DND-41 (cell line): ENCODE measurements at regions not wholly inside any gene's neighbourhood (a gene's known extent, or its start where the extent isn't known, plus 50 kb on each side); places are given as distances from the start of the nearest gene placed in this dataset.

Experiments used
- ATAC-seq: fragments of 200-7000 bp; cut with Tn5 transposase; 3 replicates; pipeline ENCODE4 v1.9.1; 2021; ENCODE audit warnings: low read depth; ENCODE audit not compliant: insufficient read depth
- DNase-seq: peaks from one replicate; pipeline ENCODE4 v3.0.0-alpha.2; 2020
- H2AFZ ChIP-seq: 2 replicates; pipeline ENCODE4 v1.6.0; 2012; ENCODE audit warnings: low read depth, low read length
- H3K27ac ChIP-seq: 2 replicates; pipeline ENCODE4 v1.5.1; 2012; ENCODE audit warnings: low read length, inconsistent platforms
- H3K27me3 ChIP-seq: fragments of 200-600 bp; sonication (generic); 2 replicates; pipeline ENCODE4 v1.6.0; 2012; ENCODE audit warnings: low read length, mild to moderate bottlenecking, inconsistent platforms; ENCODE audit not compliant: insufficient read depth, poor library complexity
- H3K36me3 ChIP-seq: 2 replicates; pipeline ENCODE4 v1.5.1; 2012; ENCODE audit warnings: low read length, inconsistent platforms; ENCODE audit not compliant: insufficient read depth
- H3K4me1 ChIP-seq: 2 replicates; pipeline ENCODE4 v1.5.1; 2012; ENCODE audit warnings: mild to moderate bottlenecking, low read length; ENCODE audit not compliant: insufficient read depth
- H3K4me2 ChIP-seq: 2 replicates; pipeline ENCODE4 v1.6.0; 2012; ENCODE audit warnings: mild to moderate bottlenecking, moderate library complexity, low read length, inconsistent platforms; ENCODE audit not compliant: insufficient read depth
- H3K4me3 ChIP-seq, 2 experiments: fragments of 200-600 bp in 1 of 2; shearing (Covaris generic) in 1 of 2; 2 replicates each; pipeline ENCODE4 v1.5.1; 2012 to 2016; ENCODE audit warnings: inconsistent platforms in 2 of 2, low read length in 2 of 2, mild to moderate bottlenecking in 2 of 2, low read depth in 1 of 2, moderate library complexity in 1 of 2
- H3K79me2 ChIP-seq: 2 replicates; pipeline ENCODE4 v1.6.0; 2012; ENCODE audit warnings: low read length, inconsistent platforms; ENCODE audit not compliant: insufficient read depth
- H3K9ac ChIP-seq: 2 replicates; pipeline ENCODE4 v1.6.0; 2012; ENCODE audit warnings: low read depth, mild to moderate bottlenecking, inconsistent platforms, low read length, moderate library complexity
- H3K9me3 ChIP-seq: 2 replicates; pipeline ENCODE4 v1.5.1; 2012; ENCODE audit warnings: low read length, moderate library complexity, mild to moderate bottlenecking, inconsistent platforms; ENCODE audit not compliant: insufficient read depth, severe bottlenecking
- H4K20me1 ChIP-seq: 2 replicates; pipeline ENCODE4 v1.6.0; 2012; ENCODE audit warnings: low read length; ENCODE audit not compliant: insufficient read depth
- EZH2 ChIP-seq: IDR thresholded peaks from 3 replicates; pipeline ENCODE4 v1.6.1; 2012; ENCODE audit warnings: borderline replicate concordance, low read depth, mild to moderate bottlenecking, moderate library complexity, low read length, inconsistent platforms; ENCODE audit not compliant: severe bottlenecking
- TF ChIP-seq, protein P1 (sequence below): IDR thresholded peaks from 2 replicates; pipeline ENCODE4 v1.5.1; 2012; ENCODE audit warnings: borderline replicate concordance, low read length, moderate library complexity, mild to moderate bottlenecking; ENCODE audit not compliant: poor library complexity, severe bottlenecking; ENCODE audit errors: extremely low read depth

GRCh38 chr4:18636001-18636585 lies 614.5 kb upstream of the LCORL start:
- Histone ChIP-seq H3K27me3 (no peaks in the 10 kb centered on the region), H4K20me1 (no peaks in the 10 kb centered on the region), H3K36me3 (no peaks in the 10 kb centered on the region), H2AFZ (no peak overlapping the region), H3K9ac (no peak overlapping the region), H3K4me3 (no peak overlapping the region), H3K9me3 (no peaks in the 10 kb centered on the region), H3K4me2 (no peak overlapping the region), H3K79me2 (no peaks in the 10 kb centered on the region), H3K27ac (no peak overlapping the region), H3K4me1 (no peaks in the 10 kb centered on the region)
- ATAC-seq (no peak), DNase-seq (no peak)
- TF ChIP-seq, protein P1, sequence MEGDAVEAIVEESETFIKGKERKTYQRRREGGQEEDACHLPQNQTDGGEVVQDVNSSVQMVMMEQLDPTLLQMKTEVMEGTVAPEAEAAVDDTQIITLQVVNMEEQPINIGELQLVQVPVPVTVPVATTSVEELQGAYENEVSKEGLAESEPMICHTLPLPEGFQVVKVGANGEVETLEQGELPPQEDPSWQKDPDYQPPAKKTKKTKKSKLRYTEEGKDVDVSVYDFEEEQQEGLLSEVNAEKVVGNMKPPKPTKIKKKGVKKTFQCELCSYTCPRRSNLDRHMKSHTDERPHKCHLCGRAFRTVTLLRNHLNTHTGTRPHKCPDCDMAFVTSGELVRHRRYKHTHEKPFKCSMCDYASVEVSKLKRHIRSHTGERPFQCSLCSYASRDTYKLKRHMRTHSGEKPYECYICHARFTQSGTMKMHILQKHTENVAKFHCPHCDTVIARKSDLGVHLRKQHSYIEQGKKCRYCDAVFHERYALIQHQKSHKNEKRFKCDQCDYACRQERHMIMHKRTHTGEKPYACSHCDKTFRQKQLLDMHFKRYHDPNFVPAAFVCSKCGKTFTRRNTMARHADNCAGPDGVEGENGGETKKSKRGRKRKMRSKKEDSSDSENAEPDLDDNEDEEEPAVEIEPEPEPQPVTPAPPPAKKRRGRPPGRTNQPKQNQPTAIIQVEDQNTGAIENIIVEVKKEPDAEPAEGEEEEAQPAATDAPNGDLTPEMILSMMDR, result no peak
- TF ChIP-seq EZH2, result no peak

DNA sequence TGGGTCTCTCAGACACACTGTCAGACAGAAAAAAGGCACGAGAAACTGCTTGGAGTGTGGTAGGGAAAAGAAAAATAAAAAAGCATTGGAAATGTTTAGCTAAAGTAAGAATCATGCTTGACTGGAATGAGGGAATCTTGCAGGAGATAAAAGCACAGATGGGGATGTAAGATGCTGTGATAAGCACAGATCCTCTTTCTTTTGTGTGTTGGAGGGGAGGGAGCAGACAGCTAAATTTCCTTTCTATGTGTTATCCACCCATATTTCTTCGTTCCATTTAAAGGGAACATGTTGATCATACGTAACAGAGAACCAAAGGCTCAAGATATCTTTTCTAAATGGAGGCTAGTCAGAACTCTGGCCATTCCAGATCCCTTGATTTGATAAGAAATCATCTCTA lies 614.0 kb upstream of the LCORL start:
- no peak for TF ChIP-seq EZH2
- TF ChIP-seq, protein P1, result no peak
- H3K27ac ChIP-seq, result no peak overlapping the region

GRCh38 chr4:18631586-18631985 lies 610.0 kb upstream of the LCORL start:
- Histone ChIP-seq H3K9ac (no peak overlapping the region), H3K9me3 (no peaks in the 10 kb centered on the region), H2AFZ (no peak overlapping the region), H4K20me1 (no peaks in the 10 kb centered on the region), H3K27me3 (no peaks in the 10 kb centered on the region), H3K27ac (no peak overlapping the region), H3K4me3 (no peak overlapping the region), H3K4me2 (no peak overlapping the region), H3K79me2 (no peaks in the 10 kb centered on the region), H3K4me1 (no peaks in the 10 kb centered on the region), H3K36me3 (no peaks in the 10 kb centered on the region)
- TF ChIP-seq, protein P1, result no peak
- TF ChIP-seq EZH2, result no peak
- no peak for ATAC-seq
- no peak for DNase-seq

More for the DNA sequence above, 614.0 kb upstream of the LCORL start:
- H3K4me2 ChIP-seq, result no peak overlapping the region
- H3K27me3 ChIP-seq, result no peaks in the 10 kb centered on the region
- H2AFZ ChIP-seq, result no peak overlapping the region
- H4K20me1 ChIP-seq, result no peaks in the 10 kb centered on the region
- no peaks in the 10 kb centered on the region for H3K9me3 ChIP-seq
- no peaks in the 10 kb centered on the region for H3K79me2 ChIP-seq
- no peaks in the 10 kb centered on the region for H3K36me3 ChIP-seq
- ATAC-seq, result no peak
- no peak for DNase-seq
- H3K4me1 ChIP-seq, result no peaks in the 10 kb centered on the region
- H3K9ac ChIP-seq, result no peak overlapping the region
- H3K4me3 ChIP-seq, result no peak overlapping the region
